RPMI8226 (cell line): ENCODE measurements at regions not wholly inside any gene's neighbourhood (a gene's known extent, or its start where the extent isn't known, plus 50 kb on each side); places are given as distances from the start of the nearest gene placed in this dataset.
"Not testable (repeated sequence)": the region's sequence is repeated elsewhere in the genome, so short reads cannot be mapped to it uniquely, and the experiment has no call there.

ENCODE experiments used
- DNase-seq: peaks from one replicate; pipeline ENCODE4 v3.0.0-alpha.2; 2015

GRCh38 chr2:66632882-66633281, 198.0 kb downstream of the MEIS1 start:
- DNase-seq = not testable (repeated sequence)

- no peak for DNase-seq
Observed at GRCh38 chr2:66633631-66634030, 198.7 kb downstream of the MEIS1 start.

- no peak for DNase-seq
Observed at GRCh38 chr2:66634784-66635183, 199.9 kb downstream of the MEIS1 start.

GRCh38 chr2:66641685-66642084, 206.8 kb downstream of the MEIS1 start:
- DNase-seq = no peak

GRCh38 chr2:66648081-66648480, 213.2 kb downstream of the MEIS1 start:
- DNase-seq = not testable (repeated sequence)

GRCh38 chr2:66649006-66649405, 214.1 kb downstream of the MEIS1 start:
- DNase-seq = no peak

GRCh38 chr2:66651295-66651694, 216.4 kb downstream of the MEIS1 start:
- DNase-seq = no peak

GRCh38 chr2:66660804-66661203, 225.9 kb downstream of the MEIS1 start:
- DNase-seq = no peak

- no peak for DNase-seq
Observed at GRCh38 chr2:66661253-66662173, 226.6 kb downstream of the MEIS1 start.

GRCh38 chr2:66665124-66665984, 230.4 kb downstream of the MEIS1 start:
- no peak for DNase-seq

- no peak for DNase-seq
Observed at GRCh38 chr2:66667301-66667700, 232.4 kb downstream of the MEIS1 start.

GRCh38 chr2:66673286-66673685, 238.4 kb downstream of the MEIS1 start:
- DNase-seq = no peak

- no peak for DNase-seq
Observed at GRCh38 chr2:66674087-66674486, 239.2 kb downstream of the MEIS1 start.

GRCh38 chr2:66675591-66675990, 240.7 kb downstream of the MEIS1 start:
- DNase-seq = no peak

GRCh38 chr2:66679442-66679841, 244.5 kb downstream of the MEIS1 start:
- no peak for DNase-seq

- DNase-seq = no peak
Observed at GRCh38 chr2:66682476-66682875, 247.6 kb downstream of the MEIS1 start.

- DNase-seq = no peak
Observed at GRCh38 chr2:66683064-66683463, 248.1 kb downstream of the MEIS1 start.

- DNase-seq = no peak
Observed at GRCh38 chr2:66683599-66683998, 248.7 kb downstream of the MEIS1 start.

GRCh38 chr2:66684289-66684688, 249.4 kb downstream of the MEIS1 start:
- DNase-seq = no peak

GRCh38 chr2:66686755-66687154, 251.8 kb downstream of the MEIS1 start:
- no peak for DNase-seq

GRCh38 chr2:66688951-66689350, 254.0 kb downstream of the MEIS1 start:
- DNase-seq = no peak

GRCh38 chr2:66689456-66690051, 254.6 kb downstream of the MEIS1 start:
- no peak for DNase-seq
